ENCODE measurements at regions not wholly inside any gene's neighbourhood (a gene's known extent, or its start where the extent isn't known, plus 50 kb on each side); places are given as distances from the start of the nearest gene placed in this dataset.
A peak's percentile ranks its signal among the peaks of the same experiment; 100 is the strongest.

- TF ChIP-seq, protein P1, sequence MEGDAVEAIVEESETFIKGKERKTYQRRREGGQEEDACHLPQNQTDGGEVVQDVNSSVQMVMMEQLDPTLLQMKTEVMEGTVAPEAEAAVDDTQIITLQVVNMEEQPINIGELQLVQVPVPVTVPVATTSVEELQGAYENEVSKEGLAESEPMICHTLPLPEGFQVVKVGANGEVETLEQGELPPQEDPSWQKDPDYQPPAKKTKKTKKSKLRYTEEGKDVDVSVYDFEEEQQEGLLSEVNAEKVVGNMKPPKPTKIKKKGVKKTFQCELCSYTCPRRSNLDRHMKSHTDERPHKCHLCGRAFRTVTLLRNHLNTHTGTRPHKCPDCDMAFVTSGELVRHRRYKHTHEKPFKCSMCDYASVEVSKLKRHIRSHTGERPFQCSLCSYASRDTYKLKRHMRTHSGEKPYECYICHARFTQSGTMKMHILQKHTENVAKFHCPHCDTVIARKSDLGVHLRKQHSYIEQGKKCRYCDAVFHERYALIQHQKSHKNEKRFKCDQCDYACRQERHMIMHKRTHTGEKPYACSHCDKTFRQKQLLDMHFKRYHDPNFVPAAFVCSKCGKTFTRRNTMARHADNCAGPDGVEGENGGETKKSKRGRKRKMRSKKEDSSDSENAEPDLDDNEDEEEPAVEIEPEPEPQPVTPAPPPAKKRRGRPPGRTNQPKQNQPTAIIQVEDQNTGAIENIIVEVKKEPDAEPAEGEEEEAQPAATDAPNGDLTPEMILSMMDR (IDR thresholded peaks at IDR 0.05; ENCODE audit: extremely low read depth in 1 of 2, insufficient read depth in 1 of 2, low read depth in 1 of 2, low read length in 2 of 2): no peak
- no peak for TF ChIP-seq GATA2 (IDR thresholded peaks at IDR 0.05; ENCODE audit: insufficient read depth, insufficient read length, low read depth, low read length)
- TF ChIP-seq JUN (IDR thresholded peaks at IDR 0.05; ENCODE audit: borderline replicate concordance, insufficient read depth, insufficient read length, low read depth): peak; percentile 58
- no peak for TF ChIP-seq POLR2A (IDR thresholded peaks at IDR 0.05; ENCODE audit: low read depth, low read length)
Observed at GRCh38 chr5:93151121-93151520, 429.9 kb downstream of the NR2F1-AS1 start.

All from endothelial cell of umbilical vein (primary cell).